ENCODE measurements at regions not wholly inside any gene's neighbourhood (a gene's known extent, or its start where the extent isn't known, plus 50 kb on each side); places are given as distances from the start of the nearest gene placed in this dataset.
"Not testable (repeated sequence)": the region's sequence is repeated elsewhere in the genome, so short reads cannot be mapped to it uniquely, and the experiment has no call there.

- DNase-seq = not testable (repeated sequence)
These were observed 54.9 kb upstream of the PTPN1 start for GRCh38 chr20:50455245-50455644.

- DNase-seq = no peak
These were observed 54.3 kb upstream of the PTPN1 start for GRCh38 chr20:50455656-50456451.

GRCh38 chr20:50456452-50457324, 53.5 kb upstream of the PTPN1 start:
- no peak for DNase-seq

DNA sequence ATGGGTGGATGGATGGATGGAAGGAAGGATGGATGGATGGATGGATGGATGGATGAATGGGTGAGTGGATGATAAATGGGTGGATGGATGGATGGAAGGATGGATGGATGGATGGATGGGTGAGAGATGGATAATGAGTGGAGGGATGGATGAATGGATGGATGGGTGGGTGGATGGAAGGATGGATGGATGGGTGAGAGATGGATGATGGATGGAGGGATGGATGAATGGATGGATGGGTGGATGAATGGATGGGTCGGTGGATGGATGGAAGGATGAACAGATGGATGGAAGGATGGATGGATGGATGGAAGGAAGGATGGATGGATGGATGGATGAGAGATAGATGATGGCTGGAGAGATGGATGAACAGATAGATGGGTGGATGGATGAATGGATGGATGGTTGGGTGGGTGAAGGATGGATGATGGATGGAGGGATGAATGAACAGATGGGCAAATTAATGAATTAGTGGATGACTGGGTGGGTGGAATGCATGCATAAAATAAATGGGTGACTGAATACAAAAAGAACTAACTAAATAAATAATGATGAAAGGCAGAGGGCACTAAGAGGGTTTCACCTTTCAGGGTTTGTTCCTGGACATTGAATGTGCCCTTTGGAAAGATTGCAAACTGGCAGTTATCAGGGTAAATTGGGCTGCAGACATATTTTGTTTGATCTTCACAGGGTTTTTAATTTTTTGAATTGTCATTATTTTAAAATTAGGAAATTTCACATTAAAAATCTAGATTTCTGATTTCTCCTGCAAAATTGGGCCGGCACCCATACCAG, 50.9 kb upstream of the PTPN1 start:
- no peak for DNase-seq

DNA sequence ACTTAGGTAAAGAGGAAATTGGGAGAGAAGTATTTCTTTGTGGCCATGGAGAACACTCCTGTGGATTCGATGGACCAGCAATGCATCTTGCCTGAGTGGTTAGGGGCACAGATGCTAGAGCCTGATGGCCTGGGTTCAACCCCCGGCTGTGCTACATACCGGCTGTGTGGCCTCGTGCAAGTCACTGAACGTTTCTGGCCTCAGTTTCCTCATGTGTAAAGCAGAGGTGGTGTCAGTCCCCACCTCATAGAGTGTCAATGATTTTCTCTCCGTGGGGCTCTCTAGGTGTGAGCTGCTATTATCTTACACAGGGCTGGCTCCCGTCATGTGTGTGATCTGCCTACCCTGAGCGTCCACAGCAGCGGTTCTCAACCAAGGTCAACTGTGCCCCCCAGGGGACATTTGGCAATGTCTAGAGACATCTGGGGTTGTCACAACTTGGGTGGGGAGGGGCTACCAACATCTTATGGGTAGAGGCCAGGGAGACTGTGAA, 50.0 kb upstream of the PTPN1 start:
- DNase-seq = no peak

Measured in right hindlimb (tissue), 1 donor.